HEK293T (cell line): ENCODE measurements at regions not wholly inside any gene's neighbourhood (a gene's known extent, or its start where the extent isn't known, plus 50 kb on each side); places are given as distances from the start of the nearest gene placed in this dataset.
"Not testable (repeated sequence)": the region's sequence is repeated elsewhere in the genome, so short reads cannot be mapped to it uniquely, and the experiment has no call there.

Experiments used
- CTCF ChIA-PET: fragments of 350-600 bp; formaldehyde crosslinking; extraction: SDS; loops from one replicate; lab custom pipeline; 2021; ENCODE audit warnings: antibody characterized with exemption, inconsistent platforms; lab: Yijun Ruan, JAX
- POLR2A ChIA-PET: fragments of 350-600 bp; formaldehyde crosslinking; extraction: SDS; loops from one replicate; lab custom pipeline; 2020; ENCODE audit warnings: antibody characterized with exemption, inconsistent platforms; lab: Yijun Ruan, JAX
- DNase-seq: peaks from one replicate; pipeline ENCODE4 v3.0.0; 2012; ENCODE audit warnings: mixed read lengths; ENCODE audit errors: extremely low spot score
- ARNT ChIP-seq: fragments of 450-650 bp; IDR thresholded peaks from 2 replicates; pipeline ENCODE4 v1.6.1; 2017; ENCODE audit warnings: mild to moderate bottlenecking
- BHLHE40 ChIP-seq: fragments of 450-650 bp; IDR thresholded peaks from 2 replicates; pipeline ENCODE4 v1.6.1; 2016; ENCODE audit warnings: mild to moderate bottlenecking, moderate library complexity, borderline replicate concordance
- CTBP1 ChIP-seq: fragments of 450-650 bp; IDR thresholded peaks from 2 replicates; pipeline ENCODE4 v1.6.1; 2016; ENCODE audit warnings: borderline replicate concordance
- ELF4 ChIP-seq: fragments of 450-650 bp; IDR thresholded peaks from 2 replicates; pipeline ENCODE4 v1.6.1; 2017; ENCODE audit warnings: antibody characterized with exemption
- FOXA1 ChIP-seq: fragments of 450-650 bp; IDR thresholded peaks from 2 replicates; pipeline ENCODE4 v1.6.1; 2016; ENCODE audit warnings: mild to moderate bottlenecking
- FOXK2 ChIP-seq: fragments of 450-650 bp; IDR thresholded peaks from 2 replicates; pipeline ENCODE4 v1.6.1; 2016; ENCODE audit warnings: mild to moderate bottlenecking
- FOXM1 ChIP-seq: fragments of 450-650 bp; IDR thresholded peaks from 2 replicates; pipeline ENCODE4 v1.6.1; 2017; ENCODE audit warnings: mild to moderate bottlenecking, borderline replicate concordance
- HDGF ChIP-seq: fragments of 450-650 bp; IDR thresholded peaks from 2 replicates; pipeline ENCODE4 v1.6.1; 2017; ENCODE audit warnings: antibody characterized with exemption, borderline replicate concordance
- L3MBTL2 ChIP-seq: fragments of 450-650 bp; conservative IDR thresholded peaks from 2 replicates; pipeline ENCODE4 v1.6.1; 2016; ENCODE audit warnings: mild to moderate bottlenecking
- LEF1 ChIP-seq: fragments of 450-650 bp; IDR thresholded peaks from 2 replicates; pipeline ENCODE4 v1.6.1; 2017; ENCODE audit warnings: mild to moderate bottlenecking, borderline replicate concordance
- NFRKB ChIP-seq: fragments of 450-650 bp; IDR thresholded peaks from 2 replicates; pipeline ENCODE4 v1.6.1; 2016; ENCODE audit warnings: mild to moderate bottlenecking, moderate library complexity
- SP1 ChIP-seq: fragments of 450-650 bp; IDR thresholded peaks from 2 replicates; pipeline ENCODE4 v1.6.1; 2017
- SUZ12 ChIP-seq: fragments of 450-650 bp; IDR thresholded peaks from 2 replicates; pipeline ENCODE4 v1.6.1; 2016; ENCODE audit warnings: mild to moderate bottlenecking
- TARDBP ChIP-seq: fragments of 450-650 bp; IDR thresholded peaks from 2 replicates; pipeline ENCODE4 v1.6.1; 2016
- ZNF384 ChIP-seq: fragments of 450-650 bp; IDR thresholded peaks from 2 replicates; pipeline ENCODE4 v1.6.1; 2016
- TF ChIP-seq, protein P1 (sequence below): fragments of 450-650 bp; IDR thresholded peaks from 2 replicates; pipeline ENCODE4 v1.6.1; 2016

- POLR2A ChIA-PET = no interaction called here
- DNase-seq = no peak
- TF ChIP-seq SUZ12 (no peak), SP1 (no peak), HDGF (no peak), L3MBTL2 (no peak), FOXA1 (no peak), ELF4 (no peak), FOXM1 (no peak), FOXK2 (no peak), TARDBP (no peak), LEF1 (no peak), ARNT (no peak), ZNF384 (no peak), CTBP1 (no peak), BHLHE40 (no peak), NFRKB (no peak)
- TF ChIP-seq, protein P1, sequence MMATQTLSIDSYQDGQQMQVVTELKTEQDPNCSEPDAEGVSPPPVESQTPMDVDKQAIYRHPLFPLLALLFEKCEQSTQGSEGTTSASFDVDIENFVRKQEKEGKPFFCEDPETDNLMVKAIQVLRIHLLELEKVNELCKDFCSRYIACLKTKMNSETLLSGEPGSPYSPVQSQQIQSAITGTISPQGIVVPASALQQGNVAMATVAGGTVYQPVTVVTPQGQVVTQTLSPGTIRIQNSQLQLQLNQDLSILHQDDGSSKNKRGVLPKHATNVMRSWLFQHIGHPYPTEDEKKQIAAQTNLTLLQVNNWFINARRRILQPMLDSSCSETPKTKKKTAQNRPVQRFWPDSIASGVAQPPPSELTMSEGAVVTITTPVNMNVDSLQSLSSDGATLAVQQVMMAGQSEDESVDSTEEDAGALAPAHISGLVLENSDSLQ = no peak
- CTCF ChIA-PET = interaction anchor here (0.6 kb wide), 1 partner anchor 133 kb away, joined by 4 read pairs; no protein-coding TSS in a partner anchor
Measured at GRCh38 chr5:154676508-154676907, 78.7 kb upstream of the LARP1 start.

GRCh38 chr5:154674029-154674428, 81.1 kb upstream of the LARP1 start:
- DNase-seq = no peak
- TF ChIP-seq ARNT (no peak), BHLHE40 (no peak), CTBP1 (no peak), ELF4 (no peak), ZNF384 (no peak), L3MBTL2 (no peak), HDGF (no peak), FOXK2 (no peak), NFRKB (no peak), TARDBP (no peak)
- TF ChIP-seq, protein P1 = no peak
- CTCF ChIA-PET = no interaction called here
- POLR2A ChIA-PET = interaction anchor here (1.6 kb wide), 1 partner anchor 9 kb away, joined by 4 read pairs; no protein-coding TSS in a partner anchor

- TF ChIP-seq CTBP1 (no peak), FOXK2 (no peak), ZNF384 (no peak)
- CTCF ChIA-PET = no interaction called here
- no peak for DNase-seq
- POLR2A ChIA-PET = interaction anchor here (1.6 kb wide), 1 partner anchor 9 kb away, joined by 4 read pairs; no protein-coding TSS in a partner anchor
Measured at GRCh38 chr5:154673506-154673905, 81.7 kb upstream of the LARP1 start.

DNA sequence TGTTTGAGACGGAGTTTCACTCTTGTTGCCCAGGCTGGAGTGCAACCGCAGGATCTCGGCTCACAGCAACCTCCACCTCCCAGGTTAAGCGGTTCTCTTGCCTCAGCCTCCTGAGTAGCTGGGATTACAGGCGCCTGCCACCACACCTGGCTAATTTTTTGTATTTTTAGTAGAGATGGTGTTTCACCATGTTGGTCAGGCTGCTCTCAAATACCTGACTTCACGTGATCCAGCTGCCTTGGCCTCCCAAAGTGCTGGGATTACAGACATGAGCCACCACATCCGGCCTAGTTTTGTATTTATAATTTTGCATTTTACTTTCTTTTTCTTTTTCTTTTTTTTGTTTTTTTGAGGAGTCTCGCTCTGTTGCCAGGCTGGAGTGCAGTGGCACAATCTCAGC, 85.3 kb upstream of the LARP1 start:
- DNase-seq, POLR2A ChIA-PET, CTCF ChIA-PET: not testable (repeated sequence)

- TF ChIP-seq ARNT = no peak
- TF ChIP-seq FOXK2 = no peak
- no peak for TF ChIP-seq HDGF
- TF ChIP-seq ZNF384 = no peak
- no peak for TF ChIP-seq SUZ12
- TF ChIP-seq FOXM1 = no peak
- TF ChIP-seq SP1 = no peak
- no peak for TF ChIP-seq NFRKB
- POLR2A ChIA-PET = interaction anchor here (1.0 kb wide), 1 partner anchor 8 kb away, joined by 3 read pairs; no protein-coding TSS in a partner anchor
- CTCF ChIA-PET = interaction anchor here (0.7 kb wide), 1 partner anchor 13 kb away, joined by 3 read pairs; no protein-coding TSS in a partner anchor
- no peak for DNase-seq
Measured at GRCh38 chr5:154669402-154669801, 85.8 kb upstream of the LARP1 start.

DNA sequence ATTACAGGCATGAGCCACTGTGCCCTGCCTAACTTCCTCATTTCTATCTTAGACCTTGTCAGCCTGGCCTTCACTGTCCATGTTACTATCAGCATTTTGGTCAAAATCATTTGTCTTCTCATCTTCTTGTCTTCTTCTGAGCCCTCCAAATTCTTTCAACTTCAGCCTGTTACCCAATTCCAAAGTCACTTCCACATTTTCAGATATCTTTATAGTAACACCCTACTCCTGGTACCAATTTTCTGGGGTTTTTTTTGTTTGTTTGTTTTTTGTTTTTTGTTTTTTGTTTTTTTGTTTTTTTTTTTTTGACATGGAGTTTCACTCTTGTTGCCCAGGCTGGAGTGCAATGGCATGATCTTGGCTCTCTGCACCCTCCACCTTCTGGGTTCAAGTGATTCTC, 90.3 kb upstream of the LARP1 start:
- ChIA-PET CTCF (no interaction called here), POLR2A (no interaction called here)
- DNase-seq = no peak
- no peak for TF ChIP-seq FOXA1
- TF ChIP-seq SUZ12 = no peak
- TF ChIP-seq SP1 = no peak
- no peak for TF ChIP-seq FOXM1
- no peak for TF ChIP-seq LEF1

DNA sequence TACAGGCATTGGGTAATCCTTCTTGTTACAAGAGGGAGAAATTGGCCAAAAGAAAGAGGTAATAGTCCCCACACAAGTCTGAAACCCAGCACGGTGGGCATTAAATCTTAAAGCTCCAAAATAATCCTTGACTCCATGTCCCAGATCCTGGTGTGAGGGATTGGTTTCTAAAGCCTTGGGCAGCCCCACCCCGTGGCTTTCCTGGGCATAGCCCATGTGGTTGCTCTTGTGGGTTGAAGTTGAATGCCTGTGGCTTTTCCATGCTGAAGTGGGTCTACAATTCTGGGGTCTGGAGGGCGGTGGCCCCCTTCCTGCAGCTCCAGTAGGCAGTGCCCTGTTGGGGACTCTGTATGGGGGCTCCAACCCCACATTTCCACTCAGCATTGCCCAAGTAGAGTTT, 91.8 kb upstream of the LARP1 start:
- TF ChIP-seq LEF1 = no peak
- no peak for TF ChIP-seq NFRKB
- TF ChIP-seq SP1 = no peak
- TF ChIP-seq FOXM1 = no peak
- no peak for TF ChIP-seq ELF4
- no peak for TF ChIP-seq ZNF384
- TF ChIP-seq L3MBTL2 = no peak
- TF ChIP-seq TARDBP = no peak
- no peak for TF ChIP-seq SUZ12
- TF ChIP-seq FOXA1 = no peak
- TF ChIP-seq CTBP1 = no peak
- no peak for TF ChIP-seq BHLHE40
- no peak for TF ChIP-seq FOXK2
- TF ChIP-seq HDGF = no peak
- CTCF ChIA-PET = no interaction called here
- POLR2A ChIA-PET = no interaction called here

More for the DNA sequence above, 91.8 kb upstream of the LARP1 start:
- no peak for DNase-seq
